HCT116 (cell line): ENCODE measurements at regions not wholly inside any gene's neighbourhood (a gene's known extent, or its start where the extent isn't known, plus 50 kb on each side); places are given as distances from the start of the nearest gene placed in this dataset.
"Not testable (repeated sequence)": the region's sequence is repeated elsewhere in the genome, so short reads cannot be mapped to it uniquely, and the experiment has no call there.

ENCODE experiments used
- ATAC-seq: fragments of 200-7000 bp; cut with Tn5 transposase; 2 replicates; pipeline ENCODE4 v1.9.1; 2020; ENCODE audit warnings: mild to moderate bottlenecking, moderate library complexity
- BruUV-seq: library from RNA; stranded (reverse); fragments of 400-500 nt; replicated peaks from 2 replicates; lab custom pipeline; 2021; lab: Mats Ljungman, UMichigan
- CTCF ChIA-PET: fragments of 300-600 bp; sonication (Branson Sonifier 250); formaldehyde crosslinking; loops from one replicate; lab custom pipeline; 2021; ENCODE audit warnings: antibody characterized with exemption; lab: Charles Lee
- POLR2A ChIA-PET: fragments of 300-600, 350-600 bp; sonication (Branson Sonifier 250); formaldehyde crosslinking; loops from one replicate; lab custom pipeline; 2021; ENCODE audit warnings: antibody characterized with exemption; lab: Charles Lee
- RAD21 ChIA-PET, 2 experiments: fragments of 300-600 bp; sonication (Branson Sonifier 250); formaldehyde crosslinking; loops; one replicate each; lab custom pipeline; 2023; ENCODE audit warnings: low total read pairs in 2 of 2; ENCODE audit not compliant: uncharacterized antibody in 2 of 2, unreplicated experiment in 2 of 2, low non-redundant PET in 1 of 2; lab: Charles Lee
- DNase-seq: peaks from one replicate; pipeline ENCODE4 v3.0.0-alpha.2; 2010; ENCODE audit warnings: low read depth, low spot score
- H2AFZ ChIP-seq: fragments of 200-600 bp; shearing (Covaris generic), sonication (generic); 2 replicates; pipeline ENCODE4 v1.6.1; 2017; ENCODE audit warnings: low read depth, mixed run types, mixed read lengths, antibody characterized with exemption, low read length; ENCODE audit not compliant: poor library complexity, severe bottlenecking
- H3K27ac ChIP-seq: 2 replicates; pipeline ENCODE4 v1.5.1; 2012; ENCODE audit warnings: low read depth, low read length
- H3K27me3 ChIP-seq: fragments of 200-600 bp; sonication (generic); 2 replicates; pipeline ENCODE4 v1.6.1; 2016; ENCODE audit warnings: mixed run types, low read length, mixed read lengths; ENCODE audit not compliant: insufficient read depth
- H3K36me3 ChIP-seq, 2 experiments: fragments of 200-500 bp in 1 of 2; fragments of 200-600 bp in 1 of 2; sonication (Bioruptor generic) in 1 of 2; sonication (generic) in 1 of 2; 2 replicates each; pipeline versions ENCODE4 v1.5.1 to v1.6.1; 2014 to 2016; ENCODE audit warnings: low read length in 2 of 2, inconsistent platforms in 1 of 2, mixed read lengths in 1 of 2, mixed run types in 1 of 2; ENCODE audit not compliant: insufficient read depth in 2 of 2, control insufficient read depth in 1 of 2
- H3K4me1 ChIP-seq, 2 experiments: fragments of 200-600 bp in 1 of 2; sonication (generic) in 1 of 2; 2 replicates each; pipeline versions ENCODE4 v1.5.1 to v1.6.1; 2012 to 2017; ENCODE audit warnings: low read length in 2 of 2, inconsistent platforms in 1 of 2, mild to moderate bottlenecking in 1 of 2, mixed read lengths in 1 of 2, mixed run types in 1 of 2, moderate library complexity in 1 of 2; ENCODE audit not compliant: insufficient read depth in 2 of 2, control insufficient read depth in 1 of 2
- H3K4me2 ChIP-seq: fragments of 200-600 bp; sonication (generic); 2 replicates; pipeline ENCODE4 v1.6.1; 2017; ENCODE audit warnings: mixed run types, low read length, mixed read lengths
- H3K4me3 ChIP-seq, 2 experiments: fragments of 200-600 bp in 1 of 2; sonication (generic) in 1 of 2; replicated peaks in 1 of 2; 2 replicates each; pipeline ENCODE4 v1.5.1; 2011 to 2016; ENCODE audit warnings: low read length in 2 of 2, control low read depth in 1 of 2, low read depth in 1 of 2, mild to moderate bottlenecking in 1 of 2, mixed read lengths in 1 of 2, mixed run types in 1 of 2
- H3K79me2 ChIP-seq: fragments of 200-600 bp; sonication (generic); 2 replicates; pipeline ENCODE4 v1.6.1; 2017; ENCODE audit warnings: mild to moderate bottlenecking, mixed run types, low read length, moderate library complexity, mixed read lengths; ENCODE audit not compliant: insufficient read depth
- H3K9ac ChIP-seq: fragments of 200-600 bp; sonication (generic); 2 replicates; pipeline ENCODE4 v1.6.1; 2016; ENCODE audit warnings: low read length, mixed read lengths
- H3K9me2 ChIP-seq: fragments of 200-600 bp; sonication (generic), shearing (Covaris generic); 2 replicates; pipeline ENCODE4 v1.6.1; 2017; ENCODE audit warnings: mixed run types, mild to moderate bottlenecking, moderate library complexity; ENCODE audit not compliant: insufficient read depth
- H3K9me3 ChIP-seq, 2 experiments: fragments of 200-500 bp in 1 of 2; fragments of 200-600 bp in 1 of 2; sonication (Bioruptor generic) in 1 of 2; sonication (generic) in 1 of 2; 2 replicates each; pipeline ENCODE4 v1.6.1; 2014 to 2017; ENCODE audit warnings: low read length in 2 of 2, mixed read lengths in 2 of 2, inconsistent platforms in 1 of 2, low read depth in 1 of 2, mild to moderate bottlenecking in 1 of 2, mixed run types in 1 of 2, moderate library complexity in 1 of 2; ENCODE audit not compliant: control insufficient read depth in 1 of 2, insufficient read depth in 1 of 2
- H4K20me1 ChIP-seq: fragments of 200-600 bp; sonication (generic), shearing (Covaris generic); 2 replicates; pipeline ENCODE4 v1.6.1; 2017; ENCODE audit warnings: mixed run types, mild to moderate bottlenecking, moderate library complexity; ENCODE audit not compliant: insufficient read depth
- CBX3 ChIP-seq: IDR thresholded peaks from 2 replicates; pipeline ENCODE4 v1.6.1; 2012; ENCODE audit warnings: low read depth
- EZH2 ChIP-seq: fragments of 200-600 bp; sonication (generic); IDR thresholded peaks from 2 replicates; pipeline ENCODE4 v1.6.1; 2017; ENCODE audit warnings: antibody characterized with exemption, mixed run types
- RAD21 ChIP-seq: IDR thresholded peaks from 2 replicates; pipeline ENCODE4 v1.6.1; 2012; ENCODE audit warnings: low read depth, mild to moderate bottlenecking
- intact Hi-C: fragments of 100-400 bp; cut with micrococcal nuclease; formaldehyde crosslinking; loops from 2 replicates; pipeline ENCODE4 v1.10.0; 2022

GRCh38 chr21:16460936-16461335, 731.2 kb downstream of the USP25 start:
- no peaks in the 10 kb centered on the region for H3K36me3 ChIP-seq
- no peak overlapping the region for H3K4me3 ChIP-seq
- ChIA-PET POLR2A (no interaction called here), CTCF (no interaction called here), RAD21 (no interaction called here)
- no peaks in the 10 kb centered on the region for H3K27me3 ChIP-seq
- H3K4me1 ChIP-seq: no peaks in the 10 kb centered on the region
- no peak overlapping the region for H3K9ac ChIP-seq
- no peak overlapping the region for H3K4me2 ChIP-seq
- H3K27ac ChIP-seq: no peak overlapping the region
- no peaks in the 10 kb centered on the region for H3K9me2 ChIP-seq
- no peak overlapping the region for H2AFZ ChIP-seq
- no peaks in the 10 kb centered on the region for H3K79me2 ChIP-seq
- intact Hi-C loops: no loop called here
- ATAC-seq (no peak), DNase-seq (no peak)
- BruUV-seq: no TSS peak
- peaks cover 13 to 24% of the 10 kb centered on the region in 2 experiments; a peak in 2 of 4 replicates for H3K9me3 ChIP-seq
- TF ChIP-seq RAD21: no peak
- no peak for TF ChIP-seq CBX3
- TF ChIP-seq EZH2: no peak
- no peaks in the 10 kb centered on the region for H4K20me1 ChIP-seq

GRCh38 chr21:16464211-16464889, 734.6 kb downstream of the USP25 start:
- H3K27ac ChIP-seq, intact Hi-C loops, H3K4me1 ChIP-seq, POLR2A ChIA-PET, H3K9me2 ChIP-seq, ATAC-seq, DNase-seq, H3K79me2 ChIP-seq, H3K4me2 ChIP-seq, H3K9ac ChIP-seq, BruUV-seq, H4K20me1 ChIP-seq, RAD21 ChIA-PET, H3K27me3 ChIP-seq, CTCF ChIA-PET, H3K36me3 ChIP-seq, H2AFZ ChIP-seq, H3K4me3 ChIP-seq: not testable (repeated sequence)
- peaks cover 10 to 32% of the 10 kb centered on the region in 2 experiments; a peak in 2 of 4 replicates for H3K9me3 ChIP-seq
